Mesothelial cell of epicardium (in vitro differentiated cells): ENCODE measurements at regions not wholly inside any gene's neighbourhood (a gene's known extent, or its start where the extent isn't known, plus 50 kb on each side); places are given as distances from the start of the nearest gene placed in this dataset.
A peak's percentile ranks its signal among the peaks of the same experiment; 100 is the strongest.

ENCODE experiments used
- DNase-seq, 2 experiments: peaks; one replicate each; pipeline ENCODE4 v3.0.0; 2021; ENCODE audit warnings: low spot score in 2 of 2; ENCODE audit not compliant: unreplicated experiment in 2 of 2
- H3K27ac Mint-ChIP-seq: 2 replicates; pipeline ENCODE4 v1.8.0; 2021; ENCODE audit warnings: mixed read lengths
- H3K27me3 Mint-ChIP-seq: 2 replicates; pipeline ENCODE4 v1.8.0; 2021; ENCODE audit warnings: low read depth, mixed read lengths
- H3K36me3 Mint-ChIP-seq: 2 replicates; pipeline ENCODE4 v1.8.0; 2021; ENCODE audit warnings: mixed read lengths
- H3K4me1 Mint-ChIP-seq: 2 replicates; pipeline ENCODE4 v1.8.0; 2021; ENCODE audit warnings: mixed read lengths
- H3K4me3 Mint-ChIP-seq: 2 replicates; pipeline ENCODE4 v1.8.0; 2021; ENCODE audit warnings: mild to moderate bottlenecking, moderate library complexity, mixed read lengths
- H3K9me3 Mint-ChIP-seq: 2 replicates; pipeline ENCODE4 v1.8.0; 2021; ENCODE audit warnings: mixed read lengths
- TF ChIP-seq, protein P1 (sequence below): fragments of 200-600 bp; sonication (generic); IDR thresholded peaks from one replicate; pipeline ENCODE4 v1.5.0; 2021; ENCODE audit warnings: antibody characterized with exemption; ENCODE audit not compliant: unreplicated experiment

DNA sequence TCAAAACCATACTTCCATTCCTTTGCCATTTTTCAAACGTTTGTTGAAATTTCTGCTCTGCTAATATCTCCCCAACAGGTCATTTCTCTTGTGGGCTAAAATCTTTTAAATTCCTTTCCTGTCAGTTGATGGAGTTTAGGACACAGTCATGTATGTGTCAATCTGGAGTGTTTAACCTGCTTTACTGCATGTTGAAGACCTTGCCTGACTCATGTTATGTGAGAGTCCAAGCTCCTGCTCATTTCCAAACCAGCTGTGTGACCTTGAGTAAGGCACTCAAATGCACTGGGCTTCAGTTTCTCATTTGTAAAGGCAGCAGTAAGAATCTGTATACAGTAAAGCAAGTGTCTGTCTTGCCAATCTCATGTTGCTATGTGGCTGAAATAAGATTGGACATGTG lies 171.9 kb upstream of the SPACA1 start:
- Mint-ChIP-seq H3K27ac (no peak overlapping the region), H3K36me3 (no peaks in the 10 kb centered on the region), H3K4me1 (peaks cover 8% of the 10 kb centered on the region), H3K9me3 (peaks cover 3% of the 10 kb centered on the region), H3K27me3 (peaks cover 3% of the 10 kb centered on the region), H3K4me3 (no peak overlapping the region)
- no peak for DNase-seq
- TF ChIP-seq, protein P1, sequence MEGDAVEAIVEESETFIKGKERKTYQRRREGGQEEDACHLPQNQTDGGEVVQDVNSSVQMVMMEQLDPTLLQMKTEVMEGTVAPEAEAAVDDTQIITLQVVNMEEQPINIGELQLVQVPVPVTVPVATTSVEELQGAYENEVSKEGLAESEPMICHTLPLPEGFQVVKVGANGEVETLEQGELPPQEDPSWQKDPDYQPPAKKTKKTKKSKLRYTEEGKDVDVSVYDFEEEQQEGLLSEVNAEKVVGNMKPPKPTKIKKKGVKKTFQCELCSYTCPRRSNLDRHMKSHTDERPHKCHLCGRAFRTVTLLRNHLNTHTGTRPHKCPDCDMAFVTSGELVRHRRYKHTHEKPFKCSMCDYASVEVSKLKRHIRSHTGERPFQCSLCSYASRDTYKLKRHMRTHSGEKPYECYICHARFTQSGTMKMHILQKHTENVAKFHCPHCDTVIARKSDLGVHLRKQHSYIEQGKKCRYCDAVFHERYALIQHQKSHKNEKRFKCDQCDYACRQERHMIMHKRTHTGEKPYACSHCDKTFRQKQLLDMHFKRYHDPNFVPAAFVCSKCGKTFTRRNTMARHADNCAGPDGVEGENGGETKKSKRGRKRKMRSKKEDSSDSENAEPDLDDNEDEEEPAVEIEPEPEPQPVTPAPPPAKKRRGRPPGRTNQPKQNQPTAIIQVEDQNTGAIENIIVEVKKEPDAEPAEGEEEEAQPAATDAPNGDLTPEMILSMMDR: no peak

DNA sequence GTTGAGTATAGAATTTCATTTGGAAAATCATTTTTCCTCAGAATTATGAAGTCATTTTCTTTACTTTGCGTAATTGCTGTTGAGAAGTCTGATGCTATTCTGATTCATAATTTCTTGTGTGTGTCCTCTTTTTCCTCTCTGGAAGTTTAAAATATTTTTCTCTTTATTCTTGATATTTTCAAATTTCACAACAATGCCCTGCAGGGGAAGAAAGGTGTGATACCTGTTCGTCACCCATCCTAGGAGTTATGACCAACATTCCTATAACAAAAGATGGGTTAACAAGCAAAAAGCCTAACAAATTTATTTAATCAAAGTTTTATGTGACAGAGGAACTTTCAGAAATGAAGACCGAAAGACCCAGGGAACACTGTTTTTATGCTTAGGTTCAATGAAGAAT lies 171.5 kb upstream of the AKIRIN2 start:
- Mint-ChIP-seq H3K27ac (no peak overlapping the region), H3K27me3 (peaks cover 3% of the 10 kb centered on the region), H3K4me1 (peaks cover 15% of the 10 kb centered on the region), H3K36me3 (no peaks in the 10 kb centered on the region), H3K9me3 (peaks cover 3% of the 10 kb centered on the region), H3K4me3 (no peak overlapping the region)
- no peak for DNase-seq
- TF ChIP-seq, protein P1: no peak

DNA sequence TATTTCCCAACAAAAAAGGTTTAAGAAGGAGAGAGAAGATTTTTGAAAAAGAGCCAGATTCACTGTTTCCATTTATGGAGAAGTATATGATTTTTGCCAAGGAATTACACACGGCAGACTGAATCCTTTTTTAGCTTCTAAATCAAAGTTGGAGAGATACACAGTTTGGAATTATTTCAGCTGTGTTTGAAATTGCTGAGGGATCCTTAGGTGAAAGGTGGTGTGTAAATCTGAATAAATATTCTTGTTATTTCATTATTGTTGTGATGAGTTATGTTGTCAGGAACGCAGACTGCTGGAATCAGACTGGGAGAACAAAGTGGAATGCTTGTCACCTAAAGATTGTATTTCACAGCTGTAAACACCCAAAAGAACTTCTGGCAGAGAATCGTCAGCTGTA lies 168.5 kb upstream of the AKIRIN2 start:
- Mint-ChIP-seq H3K36me3 (no peaks in the 10 kb centered on the region), H3K9me3 (no peaks in the 10 kb centered on the region), H3K27me3 (no peaks in the 10 kb centered on the region), H3K4me3 (no peak overlapping the region), H3K27ac (peak overlapping the region; percentile 64), H3K4me1 (peaks cover 20% of the 10 kb centered on the region)
- TF ChIP-seq, protein P1: no peak
- no peak for DNase-seq

DNA sequence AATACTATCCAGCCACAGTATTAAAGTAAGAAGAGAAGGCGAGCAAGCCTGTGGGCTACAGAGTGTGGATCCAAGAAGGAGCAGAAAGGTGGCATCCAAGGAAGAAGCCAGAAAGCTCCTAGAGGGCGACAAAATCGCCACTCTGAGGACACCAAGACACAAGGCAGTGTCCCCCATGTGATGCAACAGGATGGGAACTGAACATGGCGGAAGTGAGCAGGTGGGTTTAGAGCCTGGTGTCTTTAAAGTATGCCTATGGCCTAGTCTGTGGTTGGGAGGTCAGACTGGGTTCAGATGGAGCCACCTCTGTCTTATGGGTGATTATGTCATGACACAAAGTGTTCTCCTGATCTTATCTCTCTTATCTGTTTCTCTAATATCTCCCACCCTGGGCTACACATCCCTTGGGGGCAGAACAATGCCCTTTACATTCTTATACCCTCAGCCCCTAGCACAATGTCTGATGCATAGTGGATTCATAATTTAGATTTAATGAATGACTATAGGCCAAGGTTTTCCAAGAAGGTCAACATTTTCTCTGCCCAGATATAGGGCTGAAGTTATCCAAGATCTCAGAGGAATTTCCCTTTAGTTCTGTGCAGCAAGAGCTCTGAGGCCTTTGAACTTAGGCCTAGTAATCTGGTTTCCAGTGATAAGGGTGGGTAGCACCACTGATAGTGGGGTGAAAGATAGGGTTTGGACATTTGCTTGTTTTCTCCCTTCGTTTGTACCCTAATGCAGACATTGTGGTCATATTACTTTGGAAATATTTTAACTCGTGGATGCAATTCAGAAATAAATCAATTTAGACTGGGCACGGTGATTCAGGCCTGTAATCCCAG lies 167.3 kb upstream of the AKIRIN2 start:
- Mint-ChIP-seq H3K27ac (no peak overlapping the region), H3K9me3 (no peaks in the 10 kb centered on the region), H3K36me3 (no peaks in the 10 kb centered on the region), H3K27me3 (no peaks in the 10 kb centered on the region), H3K4me1 (peaks cover 20% of the 10 kb centered on the region), H3K4me3 (no peak overlapping the region)
- DNase-seq: no peak
- TF ChIP-seq, protein P1: no peak

DNA sequence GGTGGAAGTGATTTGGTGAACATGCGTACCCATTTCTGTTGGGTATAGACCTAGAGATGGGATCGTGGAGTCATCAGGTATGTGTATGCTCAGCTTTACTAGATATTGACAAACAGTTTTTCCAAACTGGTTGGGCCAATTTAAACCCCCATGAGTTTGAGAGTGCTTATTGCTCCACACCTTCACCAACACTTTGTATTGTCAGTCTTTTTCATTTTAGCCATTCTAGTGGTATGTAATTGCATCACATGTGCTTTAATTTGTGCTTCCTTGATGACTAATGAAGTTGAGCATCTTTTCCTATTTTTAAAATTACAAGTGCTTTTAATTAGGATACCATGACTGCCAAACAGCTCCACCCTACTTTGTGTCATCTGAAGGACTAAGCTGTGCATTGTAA lies 158.9 kb upstream of the AKIRIN2 start:
- H3K9me3 Mint-ChIP-seq: peaks cover 13% of the 10 kb centered on the region
- no peak overlapping the region for H3K4me3 Mint-ChIP-seq
- DNase-seq: no peak
- H3K27ac Mint-ChIP-seq: no peak overlapping the region
- TF ChIP-seq, protein P1: no peak
- no peaks in the 10 kb centered on the region for H3K27me3 Mint-ChIP-seq
- peaks cover 16% of the 10 kb centered on the region for H3K4me1 Mint-ChIP-seq
- peaks cover 1% of the 10 kb centered on the region for H3K36me3 Mint-ChIP-seq
